Nephron (organoid): ENCODE measurements at regions not wholly inside any gene's neighbourhood (a gene's known extent, or its start where the extent isn't known, plus 50 kb on each side); places are given as distances from the start of the nearest gene placed in this dataset.

Experiments
- H3K27ac Mint-ChIP-seq, 3 experiments: 2 replicates each; pipeline ENCODE4 v1.8.0; 2020; ENCODE audit warnings: mixed read lengths in 3 of 3, mild to moderate bottlenecking in 2 of 3, moderate library complexity in 1 of 3
- H3K27me3 Mint-ChIP-seq: 2 replicates; pipeline ENCODE4 v1.8.0; 2021; ENCODE audit warnings: low read depth, mild to moderate bottlenecking, moderate library complexity, mixed read lengths
- H3K36me3 Mint-ChIP-seq: 2 replicates; pipeline ENCODE4 v1.8.0; 2020; ENCODE audit warnings: low read depth, mixed read lengths
- H3K4me1 Mint-ChIP-seq: 2 replicates; pipeline ENCODE4 v1.8.0; 2020; ENCODE audit warnings: mixed read lengths
- H3K4me3 Mint-ChIP-seq, 3 experiments: 2 replicates each; pipeline ENCODE4 v1.8.0; 2020; ENCODE audit warnings: mild to moderate bottlenecking in 3 of 3, mixed read lengths in 3 of 3, moderate library complexity in 2 of 3
- H3K9me3 Mint-ChIP-seq: 2 replicates; pipeline ENCODE4 v1.8.0; 2020; ENCODE audit warnings: mixed read lengths
- CTCF ChIP-seq, 3 experiments: fragments of 200-600 bp; sonication (generic); IDR thresholded peaks; one replicate each; pipeline ENCODE4 v1.5.0; 2021; ENCODE audit warnings: antibody characterized with exemption in 3 of 3; ENCODE audit not compliant: unreplicated experiment in 3 of 3

- H3K4me1 Mint-ChIP-seq: peaks cover 19% of the 10 kb centered on the region
- H3K4me3 Mint-ChIP-seq: no peak overlapping the region
- no peak for TF ChIP-seq CTCF (IDR thresholded peaks at IDR 0.05; ENCODE audit: unreplicated experiment in 3 of 3)
- H3K36me3 Mint-ChIP-seq: no peaks in the 10 kb centered on the region
- no peak overlapping the region for H3K27ac Mint-ChIP-seq
- no peaks in the 10 kb centered on the region for H3K9me3 Mint-ChIP-seq
- H3K27me3 Mint-ChIP-seq: peaks cover 40% of the 10 kb centered on the region
Measured at GRCh38 chr15:77739591-77740378, 107.1 kb upstream of the LINGO1 start.

GRCh38 chr15:77738441-77739302 is 106.0 kb upstream of the LINGO1 start:
- TF ChIP-seq CTCF (IDR thresholded peaks at IDR 0.05; ENCODE audit: unreplicated experiment in 3 of 3): no peak
- Mint-ChIP-seq H3K4me1 (peaks cover 19% of the 10 kb centered on the region), H3K27ac (no peak overlapping the region), H3K27me3 (peaks cover 40% of the 10 kb centered on the region), H3K9me3 (no peaks in the 10 kb centered on the region), H3K4me3 (no peak overlapping the region), H3K36me3 (no peaks in the 10 kb centered on the region)

- TF ChIP-seq CTCF (IDR thresholded peaks at IDR 0.05; ENCODE audit: unreplicated experiment in 3 of 3): no peak
- H3K9me3 Mint-ChIP-seq: no peaks in the 10 kb centered on the region
- no peak overlapping the region for H3K27ac Mint-ChIP-seq
- peaks cover 38% of the 10 kb centered on the region for H3K27me3 Mint-ChIP-seq
- peaks cover 19% of the 10 kb centered on the region for H3K4me1 Mint-ChIP-seq
- H3K4me3 Mint-ChIP-seq: no peak overlapping the region
- H3K36me3 Mint-ChIP-seq: no peaks in the 10 kb centered on the region
Measured at GRCh38 chr15:77738038-77738370, 105.3 kb upstream of the LINGO1 start.

- Mint-ChIP-seq H3K4me3 (no peak overlapping the region), H3K27ac (no peak overlapping the region), H3K9me3 (no peaks in the 10 kb centered on the region), H3K36me3 (no peaks in the 10 kb centered on the region), H3K4me1 (peaks cover 19% of the 10 kb centered on the region), H3K27me3 (peaks cover 43% of the 10 kb centered on the region)
- TF ChIP-seq CTCF (IDR thresholded peaks at IDR 0.05; ENCODE audit: unreplicated experiment in 3 of 3): no peak
Measured at GRCh38 chr15:77737238-77738037, 104.7 kb upstream of the LINGO1 start.

- TF ChIP-seq CTCF (IDR thresholded peaks at IDR 0.05; ENCODE audit: unreplicated experiment in 3 of 3): no peak
- Mint-ChIP-seq H3K27ac (no peak overlapping the region), H3K36me3 (no peaks in the 10 kb centered on the region), H3K27me3 (peaks cover 40% of the 10 kb centered on the region), H3K4me3 (no peak overlapping the region), H3K4me1 (peaks cover 15% of the 10 kb centered on the region), H3K9me3 (no peaks in the 10 kb centered on the region)
Measured at GRCh38 chr15:77734306-77734705, 101.6 kb upstream of the LINGO1 start.
